ENCODE measurements at regions not wholly inside any gene's neighbourhood (a gene's known extent, or its start where the extent isn't known, plus 50 kb on each side); places are given as distances from the start of the nearest gene placed in this dataset.
"Not testable (repeated sequence)": the region's sequence is repeated elsewhere in the genome, so short reads cannot be mapped to it uniquely, and the experiment has no call there.

DNA sequence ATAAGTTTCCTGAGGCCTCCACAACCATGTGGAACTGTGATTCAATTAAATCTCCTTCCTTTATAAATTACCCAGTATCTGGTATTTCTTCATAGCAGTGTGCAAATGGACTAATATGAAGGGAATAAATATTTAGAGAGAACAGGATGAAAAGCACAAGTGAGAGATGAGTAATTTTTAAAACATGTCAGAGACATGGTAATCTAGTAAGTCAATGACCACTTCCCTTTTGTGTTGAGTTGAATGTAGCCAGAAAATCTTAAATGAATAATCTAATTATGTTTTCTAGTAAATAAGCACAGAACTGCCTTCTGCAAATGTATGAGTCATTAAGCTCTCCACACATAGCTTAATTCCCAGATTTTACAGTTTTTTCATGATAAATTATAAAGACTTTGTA is 524.1 kb upstream of the SLITRK5 start:
- Mint-ChIP-seq H3K36me3 (no peaks in the 10 kb centered on the region), H3K27me3 (no peaks in the 10 kb centered on the region), H3K27ac (no peak overlapping the region), H3K4me3 (no peak overlapping the region), H3K4me1 (ENCODE audit: unreplicated experiment) (no peaks in the 10 kb centered on the region), H3K9me3 (no peaks in the 10 kb centered on the region)
- TF ChIP-seq, protein P1, sequence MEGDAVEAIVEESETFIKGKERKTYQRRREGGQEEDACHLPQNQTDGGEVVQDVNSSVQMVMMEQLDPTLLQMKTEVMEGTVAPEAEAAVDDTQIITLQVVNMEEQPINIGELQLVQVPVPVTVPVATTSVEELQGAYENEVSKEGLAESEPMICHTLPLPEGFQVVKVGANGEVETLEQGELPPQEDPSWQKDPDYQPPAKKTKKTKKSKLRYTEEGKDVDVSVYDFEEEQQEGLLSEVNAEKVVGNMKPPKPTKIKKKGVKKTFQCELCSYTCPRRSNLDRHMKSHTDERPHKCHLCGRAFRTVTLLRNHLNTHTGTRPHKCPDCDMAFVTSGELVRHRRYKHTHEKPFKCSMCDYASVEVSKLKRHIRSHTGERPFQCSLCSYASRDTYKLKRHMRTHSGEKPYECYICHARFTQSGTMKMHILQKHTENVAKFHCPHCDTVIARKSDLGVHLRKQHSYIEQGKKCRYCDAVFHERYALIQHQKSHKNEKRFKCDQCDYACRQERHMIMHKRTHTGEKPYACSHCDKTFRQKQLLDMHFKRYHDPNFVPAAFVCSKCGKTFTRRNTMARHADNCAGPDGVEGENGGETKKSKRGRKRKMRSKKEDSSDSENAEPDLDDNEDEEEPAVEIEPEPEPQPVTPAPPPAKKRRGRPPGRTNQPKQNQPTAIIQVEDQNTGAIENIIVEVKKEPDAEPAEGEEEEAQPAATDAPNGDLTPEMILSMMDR (conservative IDR thresholded peaks at IDR 0.05): no peak
- DNase-seq (ENCODE audit: extremely low spot score, unreplicated experiment): no peak

DNA sequence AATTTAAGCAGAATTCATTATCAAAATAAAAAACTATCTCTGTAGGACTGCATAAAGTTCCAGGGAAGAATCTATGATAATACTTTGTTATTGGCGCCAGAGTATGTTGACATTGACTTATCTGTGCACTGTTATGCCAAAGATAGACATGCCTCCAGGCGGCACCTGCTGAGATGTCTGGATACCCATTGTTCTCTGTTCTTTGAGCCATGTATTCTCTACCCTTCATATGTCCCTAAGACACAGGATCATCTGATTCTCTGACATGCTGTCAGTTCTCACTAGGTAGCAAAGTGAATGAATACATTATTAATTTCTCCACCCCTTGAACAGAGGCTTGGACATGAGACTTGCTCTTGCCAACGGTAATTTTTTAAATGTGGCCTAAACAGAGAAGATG is 517.8 kb upstream of the SLITRK5 start:
- Mint-ChIP-seq H3K4me1 (ENCODE audit: unreplicated experiment) (no peaks in the 10 kb centered on the region), H3K27me3 (no peaks in the 10 kb centered on the region), H3K4me3 (no peak overlapping the region), H3K27ac (no peak overlapping the region), H3K9me3 (no peaks in the 10 kb centered on the region), H3K36me3 (no peaks in the 10 kb centered on the region)
- TF ChIP-seq, protein P1 (conservative IDR thresholded peaks at IDR 0.05): no peak
- DNase-seq (ENCODE audit: extremely low spot score, unreplicated experiment): no peak

DNA sequence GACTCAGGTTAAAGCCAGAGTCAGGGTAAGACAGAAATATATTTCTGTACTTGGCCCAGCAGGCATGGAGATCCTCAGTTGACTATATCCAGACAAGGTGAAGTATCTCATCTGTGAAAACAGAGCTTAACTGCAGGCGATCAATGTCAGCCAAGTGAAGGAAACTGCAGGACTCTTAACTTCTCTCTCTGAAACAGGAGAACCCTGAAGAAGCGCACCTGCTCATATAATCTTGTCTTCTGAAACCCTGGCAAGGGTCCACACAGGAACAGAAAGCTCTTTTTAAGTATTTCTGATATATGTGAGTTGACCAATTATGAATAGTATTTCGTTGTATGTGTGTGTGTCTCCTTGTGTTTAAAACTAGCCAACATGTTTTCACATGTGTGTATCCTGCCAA is 504.8 kb upstream of the SLITRK5 start:
- TF ChIP-seq, protein P1 (conservative IDR thresholded peaks at IDR 0.05): no peak
- DNase-seq (ENCODE audit: extremely low spot score, unreplicated experiment): no peak
- Mint-ChIP-seq H3K27ac (no peak overlapping the region), H3K27me3 (no peaks in the 10 kb centered on the region), H3K36me3 (no peaks in the 10 kb centered on the region), H3K4me1 (ENCODE audit: unreplicated experiment) (no peaks in the 10 kb centered on the region), H3K4me3 (no peak overlapping the region), H3K9me3 (no peaks in the 10 kb centered on the region)

DNA sequence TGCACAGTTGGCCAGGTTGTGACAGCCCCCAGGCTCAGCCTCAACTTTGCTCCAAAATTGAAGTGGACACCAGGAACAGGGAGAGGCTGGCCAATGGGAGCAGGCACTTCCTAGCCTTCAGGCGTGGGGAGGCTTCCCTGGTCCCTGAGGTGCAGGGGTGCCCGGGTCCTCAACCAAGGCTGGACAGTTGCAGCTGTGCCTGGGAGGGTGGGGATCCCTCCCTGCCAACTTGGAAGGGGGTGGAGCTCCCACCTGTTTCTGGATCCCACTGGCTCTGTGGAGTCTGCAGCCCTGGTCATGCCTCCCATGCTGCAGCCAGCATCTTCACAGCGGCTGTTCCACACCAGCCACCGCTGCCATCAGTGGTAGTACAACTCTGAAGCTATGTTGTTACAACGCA is 502.8 kb upstream of the SLITRK5 start:
- no peak overlapping the region for H3K4me3 Mint-ChIP-seq
- H3K27ac Mint-ChIP-seq: no peak overlapping the region
- no peaks in the 10 kb centered on the region for H3K27me3 Mint-ChIP-seq
- TF ChIP-seq, protein P1 (conservative IDR thresholded peaks at IDR 0.05): no peak
- no peaks in the 10 kb centered on the region for H3K4me1 Mint-ChIP-seq (ENCODE audit: unreplicated experiment)
- H3K36me3 Mint-ChIP-seq: no peaks in the 10 kb centered on the region
- no peak for DNase-seq (ENCODE audit: extremely low spot score, unreplicated experiment)
- H3K9me3 Mint-ChIP-seq: no peaks in the 10 kb centered on the region

DNA sequence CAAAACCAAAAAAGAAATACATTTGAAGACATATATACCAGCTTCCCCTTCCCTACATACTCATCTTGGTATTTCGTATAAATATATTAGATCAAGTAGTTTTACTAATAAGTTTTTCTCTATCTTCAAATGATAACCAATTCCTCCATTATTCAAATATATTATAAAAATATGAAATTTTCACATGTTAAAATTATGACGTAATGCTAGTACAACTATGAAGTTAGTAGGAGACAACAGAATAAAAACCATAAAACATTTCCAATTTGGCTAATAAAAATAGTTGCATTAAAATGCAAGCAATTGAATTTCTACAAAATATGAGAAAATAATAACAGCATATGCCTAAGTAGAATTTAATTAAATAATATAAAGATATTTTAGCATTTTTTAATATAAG is 501.8 kb upstream of the SLITRK5 start:
- TF ChIP-seq, protein P1 (conservative IDR thresholded peaks at IDR 0.05): no peak
- Mint-ChIP-seq H3K4me1 (ENCODE audit: unreplicated experiment) (no peaks in the 10 kb centered on the region), H3K36me3 (no peaks in the 10 kb centered on the region), H3K27ac (no peak overlapping the region), H3K27me3 (no peaks in the 10 kb centered on the region), H3K9me3 (no peaks in the 10 kb centered on the region), H3K4me3 (no peak overlapping the region)
- no peak for DNase-seq (ENCODE audit: extremely low spot score, unreplicated experiment)

DNA sequence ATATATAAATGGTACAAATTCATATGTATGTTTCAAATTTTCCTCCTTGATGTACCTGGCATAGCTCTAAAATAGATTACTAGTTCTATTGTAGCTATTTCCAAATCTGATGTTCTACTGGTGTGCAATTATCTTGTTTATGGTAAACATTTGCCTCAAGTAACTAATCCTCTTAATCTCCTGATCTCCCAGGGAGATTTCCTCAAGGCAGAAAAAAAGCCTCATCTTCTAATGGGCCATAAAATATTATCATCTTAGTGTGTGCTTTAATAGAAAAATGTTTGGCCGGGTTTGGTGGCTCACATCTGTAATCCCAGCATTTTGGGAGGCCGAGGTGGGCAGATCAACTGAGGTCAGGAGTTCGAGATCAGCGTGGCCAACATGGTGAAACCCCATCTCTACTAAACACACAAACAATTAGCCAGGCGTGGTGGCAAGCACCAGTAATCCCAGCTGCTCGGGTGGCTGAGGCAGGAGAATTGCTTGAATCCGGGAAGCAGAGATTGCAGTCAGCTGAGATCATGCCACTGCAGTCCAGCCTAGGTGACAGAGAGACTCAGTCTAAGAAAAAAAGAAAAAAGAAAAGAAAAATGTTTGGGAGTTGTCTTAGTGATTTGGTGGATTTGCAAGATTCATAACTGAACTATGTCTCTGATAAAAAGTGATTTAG is 498.9 kb upstream of the SLITRK5 start:
- TF ChIP-seq, protein P1 (conservative IDR thresholded peaks at IDR 0.05): no peak
- DNase-seq (ENCODE audit: extremely low spot score, unreplicated experiment): no peak
- Mint-ChIP-seq H3K27ac (no peak overlapping the region), H3K36me3 (no peaks in the 10 kb centered on the region), H3K4me3 (no peak overlapping the region), H3K9me3 (no peaks in the 10 kb centered on the region), H3K27me3 (no peaks in the 10 kb centered on the region), H3K4me1 (ENCODE audit: unreplicated experiment) (no peaks in the 10 kb centered on the region)

DNA sequence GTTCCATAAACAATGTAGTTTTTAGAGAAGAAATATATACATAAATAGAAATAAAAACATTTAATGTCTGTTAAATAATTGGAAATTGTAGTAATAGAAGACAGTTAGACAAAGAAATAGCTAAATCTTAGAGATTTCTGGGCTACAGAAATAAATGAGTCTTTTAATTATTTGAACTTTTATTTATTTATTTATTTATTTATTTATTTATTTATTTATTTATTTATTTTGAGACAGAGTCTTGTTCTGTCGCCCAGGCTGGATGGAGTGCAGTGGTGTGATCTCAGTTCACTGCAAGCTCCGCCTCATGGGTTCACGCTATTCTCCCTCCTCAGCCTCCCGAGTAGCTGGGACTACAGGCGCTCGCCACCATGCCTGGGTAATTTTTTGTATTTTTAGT is 486.0 kb upstream of the SLITRK5 start:
- DNase-seq (ENCODE audit: extremely low spot score, unreplicated experiment); H3K4me1 Mint-ChIP-seq (ENCODE audit: unreplicated experiment); H3K4me3 Mint-ChIP-seq; H3K27ac Mint-ChIP-seq; H3K27me3 Mint-ChIP-seq; H3K36me3 Mint-ChIP-seq; H3K9me3 Mint-ChIP-seq: not testable (repeated sequence)

DNA sequence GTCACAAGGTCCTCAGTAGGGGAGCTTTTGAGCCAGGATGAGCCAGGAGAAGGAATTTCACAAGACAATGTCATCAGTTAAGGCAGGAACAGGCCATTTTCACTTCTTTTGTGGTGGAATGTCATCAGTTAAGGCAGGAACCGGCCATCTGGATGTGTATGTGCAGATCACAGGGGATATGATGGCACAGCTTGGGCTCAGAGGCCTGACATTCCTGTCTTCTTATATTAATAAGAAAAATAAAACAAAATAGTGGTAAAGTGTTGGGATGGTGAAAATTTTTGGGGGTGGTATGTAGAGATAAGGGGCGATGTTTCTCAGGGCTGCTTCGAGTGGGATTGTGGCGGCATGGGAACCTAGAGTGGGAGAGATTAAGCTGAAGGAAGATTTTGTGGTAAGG is 484.5 kb upstream of the SLITRK5 start:
- not testable (repeated sequence) for H3K27me3 Mint-ChIP-seq; H3K36me3 Mint-ChIP-seq; H3K9me3 Mint-ChIP-seq; H3K27ac Mint-ChIP-seq; H3K4me3 Mint-ChIP-seq; DNase-seq (ENCODE audit: extremely low spot score, unreplicated experiment); H3K4me1 Mint-ChIP-seq (ENCODE audit: unreplicated experiment)

All from type B pancreatic cell (in vitro differentiated cells).